GM23338 (cell line): ENCODE measurements at regions not wholly inside any gene's neighbourhood (a gene's known extent, or its start where the extent isn't known, plus 50 kb on each side); places are given as distances from the start of the nearest gene placed in this dataset.

Experiments
- ATAC-seq: fragments of 200-7000 bp; cut with Tn5 transposase; 3 replicates; pipeline ENCODE4 v1.9.1; 2020
- DNase-seq: peaks from one replicate; pipeline ENCODE4 v3.0.0-alpha.2; 2015; ENCODE audit warnings: low spot score
- H2AFZ ChIP-seq: fragments of 200-600 bp; sonication (generic); 2 replicates; pipeline ENCODE4 v1.8.0; 2016; ENCODE audit warnings: antibody characterized with exemption, mild to moderate bottlenecking, moderate library complexity
- H3F3A ChIP-seq: fragments of 200-600 bp; sonication (generic); replicated peaks from 2 replicates; pipeline ENCODE4 v1.8.0; 2017; ENCODE audit warnings: antibody characterized with exemption, mixed run types, low read depth
- H3K27ac ChIP-seq: fragments of 200-600 bp; sonication (generic); 2 replicates; pipeline ENCODE4 v1.6.1; 2016; ENCODE audit warnings: low read depth
- H3K27me3 ChIP-seq: fragments of 200-600 bp; sonication (generic); 2 replicates; pipeline ENCODE4 v1.8.0; 2016; ENCODE audit warnings: mild to moderate bottlenecking, mixed run types, moderate library complexity; ENCODE audit not compliant: insufficient read depth
- H3K36me3 ChIP-seq: fragments of 200-600 bp; sonication (generic); 2 replicates; pipeline ENCODE4 v1.8.0; 2016; ENCODE audit warnings: mild to moderate bottlenecking; ENCODE audit not compliant: insufficient read depth
- H3K4me1 ChIP-seq: fragments of 200-600 bp; sonication (generic); 2 replicates; pipeline ENCODE4 v1.8.0; 2016; ENCODE audit warnings: mild to moderate bottlenecking, moderate library complexity; ENCODE audit not compliant: insufficient read depth
- H3K4me2 ChIP-seq: fragments of 200-600 bp; sonication (generic); 2 replicates; pipeline ENCODE4 v1.7.1; 2017; ENCODE audit warnings: mixed run types
- H3K4me3 ChIP-seq: fragments of 200-600 bp; sonication (generic); 2 replicates; pipeline ENCODE4 v1.6.1; 2016; ENCODE audit warnings: mixed run types
- H3K79me2 ChIP-seq: fragments of 200-600 bp; sonication (generic); replicated peaks from 2 replicates; pipeline ENCODE4 v1.8.0; 2017; ENCODE audit warnings: mild to moderate bottlenecking; ENCODE audit not compliant: insufficient read depth
- H3K9me2 ChIP-seq: fragments of 200-600 bp; sonication (generic); 2 replicates; pipeline ENCODE4 v1.8.0; 2017; ENCODE audit not compliant: insufficient read depth
- H4K20me1 ChIP-seq: fragments of 200-600 bp; sonication (generic); replicated peaks from 2 replicates; pipeline ENCODE4 v1.8.0; 2017; ENCODE audit warnings: mild to moderate bottlenecking; ENCODE audit not compliant: insufficient read depth
- H3K27ac Mint-ChIP-seq: 2 replicates; pipeline ENCODE4 v1.8.0; 2020; ENCODE audit warnings: inconsistent platforms, mild to moderate bottlenecking, moderate library complexity, mixed read lengths
- H3K27me3 Mint-ChIP-seq: 3 replicates; pipeline ENCODE4 v1.8.0; 2022; ENCODE audit warnings: low read depth, mild to moderate bottlenecking, moderate library complexity, mixed read lengths, inconsistent platforms; ENCODE audit not compliant: insufficient read depth, poor library complexity
- H3K36me3 Mint-ChIP-seq: 3 replicates; pipeline ENCODE4 v1.8.0; 2021; ENCODE audit warnings: low read depth, mild to moderate bottlenecking, inconsistent platforms, moderate library complexity, mixed read lengths
- H3K4me1 Mint-ChIP-seq: 3 replicates; pipeline ENCODE4 v1.8.0; 2020; ENCODE audit warnings: mild to moderate bottlenecking, inconsistent platforms, mixed read lengths
- H3K4me3 Mint-ChIP-seq: 3 replicates; pipeline ENCODE4 v1.8.0; 2021; ENCODE audit warnings: moderate library complexity, mild to moderate bottlenecking, inconsistent platforms, mixed read lengths
- H3K9me3 Mint-ChIP-seq: 3 replicates; pipeline ENCODE4 v1.8.0; 2020; ENCODE audit warnings: moderate library complexity, mild to moderate bottlenecking, inconsistent platforms, mixed read lengths
- CREB1 ChIP-seq: fragments of 250-450 bp; sonication (Bioruptor Pico); IDR thresholded peaks from 2 replicates; pipeline ENCODE4 v1.5.0; 2020; ENCODE audit warnings: low read depth, mild to moderate bottlenecking, moderate library complexity
- CTCF ChIP-seq, 2 experiments: fragments of 200-600 bp in 1 of 2; sonication (generic) in 1 of 2; conservative IDR thresholded peaks; 2 replicates each; pipeline versions ENCODE4 v1.5.1 to v1.6.1; 2016 to 2017; ENCODE audit warnings: antibody characterized with exemption in 2 of 2, low read depth in 2 of 2, mild to moderate bottlenecking in 2 of 2, moderate library complexity in 1 of 2
- JUNB ChIP-seq: IDR thresholded peaks from one replicate; pipeline ENCODE4 v1.6.1; 2016; ENCODE audit warnings: antibody characterized with exemption; ENCODE audit not compliant: unreplicated experiment
- NANOG ChIP-seq: IDR thresholded peaks from 2 replicates; pipeline ENCODE4 v1.6.1; 2016; ENCODE audit warnings: antibody characterized with exemption, borderline replicate concordance
- REST ChIP-seq: IDR thresholded peaks from one replicate; pipeline ENCODE4 v1.6.1; 2018; ENCODE audit warnings: antibody characterized with exemption; ENCODE audit not compliant: unreplicated experiment
- STAT1 ChIP-seq: IDR thresholded peaks from one replicate; pipeline ENCODE4 v1.6.1; 2016; ENCODE audit warnings: antibody characterized with exemption; ENCODE audit not compliant: unreplicated experiment
- ZNF114 ChIP-seq: fragments of 250-450 bp; sonication (Bioruptor Pico); IDR thresholded peaks from 2 replicates; pipeline ENCODE4 v1.5.0; 2020; ENCODE audit warnings: mild to moderate bottlenecking, moderate library complexity
- ZNF331 ChIP-seq: fragments of 250-450 bp; sonication (Bioruptor Pico); IDR thresholded peaks from 2 replicates; pipeline ENCODE4 v1.5.0; 2020; ENCODE audit warnings: low read depth, mild to moderate bottlenecking, moderate library complexity
- TF ChIP-seq, protein P1 (sequence below): IDR thresholded peaks from 2 replicates; pipeline ENCODE4 v1.6.1; 2016; ENCODE audit warnings: antibody characterized with exemption

GRCh38 chr18:77653792-77654191 is 404.1 kb downstream of the GALR1 start:
- Mint-ChIP-seq H3K27ac (no peak overlapping the region), H3K27me3 (peaks cover 13% of the 10 kb centered on the region), H3K9me3 (no peaks in the 10 kb centered on the region; the same call in 1 of the 3 replicates), H3K36me3 (no peaks in the 10 kb centered on the region), H3K4me1 (no peaks in the 10 kb centered on the region; the same call in 1 of the 3 replicates), H3K4me3 (no peak overlapping the region)
- peaks cover 3% of the 10 kb centered on the region; the same call in 1 of the 2 replicates for H3K27me3 ChIP-seq
- H3K79me2 ChIP-seq = no peaks in the 10 kb centered on the region
- no peaks in the 10 kb centered on the region for H3K36me3 ChIP-seq
- H4K20me1 ChIP-seq = no peaks in the 10 kb centered on the region
- DNase-seq = no peak
- no peak overlapping the region for H3K4me2 ChIP-seq
- no peak for ATAC-seq
- no peaks in the 10 kb centered on the region for H3K4me1 ChIP-seq
- H3K9me2 ChIP-seq = no peaks in the 10 kb centered on the region
- H3F3A ChIP-seq = no peaks in the 10 kb centered on the region
- TF ChIP-seq REST (no peak), STAT1 (no peak), JUNB (no peak), ZNF114 (no peak), ZNF331 (no peak), NANOG (no peak)
- TF ChIP-seq, protein P1, sequence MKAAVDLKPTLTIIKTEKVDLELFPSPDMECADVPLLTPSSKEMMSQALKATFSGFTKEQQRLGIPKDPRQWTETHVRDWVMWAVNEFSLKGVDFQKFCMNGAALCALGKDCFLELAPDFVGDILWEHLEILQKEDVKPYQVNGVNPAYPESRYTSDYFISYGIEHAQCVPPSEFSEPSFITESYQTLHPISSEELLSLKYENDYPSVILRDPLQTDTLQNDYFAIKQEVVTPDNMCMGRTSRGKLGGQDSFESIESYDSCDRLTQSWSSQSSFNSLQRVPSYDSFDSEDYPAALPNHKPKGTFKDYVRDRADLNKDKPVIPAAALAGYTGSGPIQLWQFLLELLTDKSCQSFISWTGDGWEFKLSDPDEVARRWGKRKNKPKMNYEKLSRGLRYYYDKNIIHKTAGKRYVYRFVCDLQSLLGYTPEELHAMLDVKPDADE = no peak
- H2AFZ ChIP-seq = no peak overlapping the region
- H3K4me3 ChIP-seq = no peak overlapping the region
- H3K27ac ChIP-seq = no peak overlapping the region

GRCh38 chr18:77654302-77654701 is 404.7 kb downstream of the GALR1 start:
- Histone ChIP-seq H3K9me2 (no peaks in the 10 kb centered on the region), H2AFZ (no peak overlapping the region), H4K20me1 (no peaks in the 10 kb centered on the region), H3K27ac (no peak overlapping the region), H3K4me3 (no peak overlapping the region), H3F3A (no peaks in the 10 kb centered on the region), H3K4me2 (no peak overlapping the region), H3K27me3 (peaks cover 3% of the 10 kb centered on the region; the same call in 1 of the 2 replicates), H3K4me1 (no peaks in the 10 kb centered on the region), H3K36me3 (no peaks in the 10 kb centered on the region), H3K79me2 (no peaks in the 10 kb centered on the region)
- Mint-ChIP-seq H3K36me3 (no peaks in the 10 kb centered on the region), H3K9me3 (no peaks in the 10 kb centered on the region; the same call in 1 of the 3 replicates), H3K27ac (no peak overlapping the region), H3K4me3 (no peak overlapping the region), H3K4me1 (peaks cover 2% of the 10 kb centered on the region; the same call in 1 of the 3 replicates), H3K27me3 (peaks cover 13% of the 10 kb centered on the region)
- ATAC-seq (no peak), DNase-seq (no peak)
- TF ChIP-seq ZNF114 = no peak
- TF ChIP-seq, protein P1 = no peak
- TF ChIP-seq CREB1 = no peak
- TF ChIP-seq CTCF (conservative IDR thresholded peaks at IDR 0.05; ENCODE audit: low read depth in 2 of 2) = no peak
- TF ChIP-seq JUNB = no peak
